ENCODE measurements at regions not wholly inside any gene's neighbourhood (a gene's known extent, or its start where the extent isn't known, plus 50 kb on each side); places are given as distances from the start of the nearest gene placed in this dataset.

GRCh38 chr15:39407116-39407515 lies 173.8 kb upstream of the THBS1 start:
- TF ChIP-seq GATA3 (IDR thresholded peaks at IDR 0.05; ENCODE audit: low read depth, low read length) (no peak), GATA2 (IDR thresholded peaks at IDR 0.05; ENCODE audit: low read depth, low read length) (no peak)

DNA sequence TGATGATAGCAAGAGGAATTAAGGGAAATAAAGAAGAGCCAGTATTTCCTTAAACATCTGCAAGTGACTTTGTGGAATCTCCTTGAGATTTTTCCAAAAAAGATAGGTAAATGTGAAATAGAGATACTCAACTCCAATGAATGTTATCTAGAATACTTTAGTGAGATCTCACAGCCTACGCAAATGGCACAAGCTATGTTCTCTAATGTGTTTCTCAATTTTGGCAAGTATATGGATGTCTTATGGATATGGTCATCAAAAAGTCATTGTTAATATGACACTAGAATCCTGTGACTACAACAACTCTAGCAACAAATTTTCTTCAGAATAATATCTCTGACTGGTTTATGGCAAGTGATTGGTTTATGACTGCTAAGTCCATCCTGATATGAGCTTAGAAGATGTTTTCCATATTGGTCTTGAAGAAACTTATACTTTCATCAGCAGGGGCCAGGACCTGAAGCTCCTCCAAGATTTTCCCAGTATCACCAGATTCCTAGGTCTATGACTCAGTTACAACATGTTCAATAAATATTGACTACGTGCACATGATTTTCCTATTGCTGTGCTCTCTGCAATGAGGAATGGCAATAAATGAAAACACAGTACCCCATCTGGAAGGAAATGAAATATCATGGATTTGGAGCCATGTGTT lies 170.9 kb upstream of the THBS1 start:
- no peak for TF ChIP-seq GATA3 (IDR thresholded peaks at IDR 0.05; ENCODE audit: low read depth, low read length)
- no peak for TF ChIP-seq GATA2 (IDR thresholded peaks at IDR 0.05; ENCODE audit: low read depth, low read length)

DNA sequence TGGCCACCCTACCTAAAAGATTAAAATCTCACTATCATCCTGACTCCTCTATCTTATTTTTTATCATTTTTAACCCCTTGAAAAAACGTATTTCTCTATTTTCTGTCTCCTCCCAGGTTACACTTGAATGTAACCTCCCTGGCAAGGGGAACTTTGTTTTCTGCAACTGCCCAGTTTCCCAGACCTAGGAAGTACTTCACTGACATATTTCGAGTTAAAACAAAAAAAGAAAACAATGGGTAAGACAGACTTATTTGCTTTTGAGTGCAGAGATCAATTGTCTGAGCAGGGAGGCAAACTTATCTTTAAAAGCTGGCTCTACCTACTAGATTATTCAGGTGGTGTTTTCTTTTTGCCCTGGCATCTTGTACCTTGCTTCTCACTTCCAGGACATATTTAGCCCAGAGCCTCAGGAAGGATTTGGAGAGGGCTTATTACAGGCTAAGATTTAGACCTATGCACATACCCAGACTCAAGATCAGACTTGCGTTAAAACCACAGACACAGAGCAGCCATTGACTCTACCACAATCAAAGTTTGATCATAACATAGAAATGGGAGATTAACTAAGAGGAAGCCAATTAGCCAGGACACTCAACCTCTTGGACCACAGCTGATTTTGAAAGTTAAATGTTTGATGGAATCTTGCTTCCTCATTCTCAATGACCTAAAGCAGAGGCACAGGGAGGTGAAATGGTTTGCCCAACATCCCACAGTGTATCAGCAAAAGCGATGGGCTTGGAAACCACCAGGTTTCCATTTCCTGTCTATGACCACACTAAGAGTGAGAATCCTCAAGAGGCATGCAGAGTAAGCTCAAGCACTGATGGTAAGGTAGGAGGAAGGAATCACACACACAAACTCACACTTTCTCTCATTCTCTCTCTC lies 169.5 kb upstream of the THBS1 start:
- no peak for TF ChIP-seq GATA3 (IDR thresholded peaks at IDR 0.05; ENCODE audit: low read depth, low read length)
- no peak for TF ChIP-seq GATA2 (IDR thresholded peaks at IDR 0.05; ENCODE audit: low read depth, low read length)

GRCh38 chr15:39413558-39413957 lies 167.3 kb upstream of the THBS1 start:
- no peak for TF ChIP-seq GATA2 (IDR thresholded peaks at IDR 0.05; ENCODE audit: low read depth, low read length)
- no peak for TF ChIP-seq GATA3 (IDR thresholded peaks at IDR 0.05; ENCODE audit: low read depth, low read length)

DNA sequence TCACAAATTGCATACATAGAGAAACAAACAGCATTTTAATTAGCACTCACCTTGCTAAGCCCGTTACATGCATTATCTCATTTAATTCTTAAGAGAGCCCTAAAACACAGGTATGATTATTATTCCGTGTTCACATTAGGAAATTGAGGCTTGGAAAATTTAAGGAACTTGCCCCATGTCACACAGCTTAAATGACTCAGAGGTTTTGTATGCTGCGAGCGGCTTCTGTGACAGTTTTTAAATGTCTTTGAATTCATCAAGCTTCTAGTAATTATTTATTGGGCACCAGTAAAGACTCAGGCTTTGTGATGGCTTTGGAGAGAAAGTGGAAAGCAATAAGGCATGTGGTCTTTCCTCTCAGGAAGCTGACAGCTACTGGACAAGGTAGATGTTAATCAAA lies 166.7 kb upstream of the THBS1 start:
- TF ChIP-seq GATA3 (IDR thresholded peaks at IDR 0.05; ENCODE audit: low read depth, low read length) = no peak
- TF ChIP-seq GATA2 (IDR thresholded peaks at IDR 0.05; ENCODE audit: low read depth, low read length) = no peak

GRCh38 chr15:39415634-39416033 lies 165.2 kb upstream of the THBS1 start:
- TF ChIP-seq GATA2 (IDR thresholded peaks at IDR 0.05; ENCODE audit: low read depth, low read length) (no peak), GATA3 (IDR thresholded peaks at IDR 0.05; ENCODE audit: low read depth, low read length) (no peak)

DNA sequence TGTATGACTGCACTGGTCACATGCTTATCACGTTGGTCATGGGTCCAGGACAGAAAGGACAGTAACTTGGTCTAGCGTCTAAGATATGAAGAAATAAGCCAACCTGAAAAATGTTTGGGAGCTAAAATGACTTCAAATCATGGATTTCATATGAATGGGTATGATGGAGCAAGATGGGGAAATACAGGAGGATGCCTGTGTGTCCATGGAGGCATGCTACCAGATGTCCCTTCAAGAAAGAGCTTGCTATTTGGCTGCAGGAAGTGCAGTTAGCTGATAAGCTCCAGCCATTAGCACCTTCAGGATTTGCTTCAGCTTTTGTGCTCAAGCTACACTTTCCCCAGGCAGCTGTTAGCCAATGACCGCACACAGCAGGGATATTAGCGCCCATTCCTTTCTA lies 164.6 kb upstream of the THBS1 start:
- TF ChIP-seq GATA3 (IDR thresholded peaks at IDR 0.05; ENCODE audit: low read depth, low read length) = no peak
- TF ChIP-seq GATA2 (IDR thresholded peaks at IDR 0.05; ENCODE audit: low read depth, low read length) = no peak

DNA sequence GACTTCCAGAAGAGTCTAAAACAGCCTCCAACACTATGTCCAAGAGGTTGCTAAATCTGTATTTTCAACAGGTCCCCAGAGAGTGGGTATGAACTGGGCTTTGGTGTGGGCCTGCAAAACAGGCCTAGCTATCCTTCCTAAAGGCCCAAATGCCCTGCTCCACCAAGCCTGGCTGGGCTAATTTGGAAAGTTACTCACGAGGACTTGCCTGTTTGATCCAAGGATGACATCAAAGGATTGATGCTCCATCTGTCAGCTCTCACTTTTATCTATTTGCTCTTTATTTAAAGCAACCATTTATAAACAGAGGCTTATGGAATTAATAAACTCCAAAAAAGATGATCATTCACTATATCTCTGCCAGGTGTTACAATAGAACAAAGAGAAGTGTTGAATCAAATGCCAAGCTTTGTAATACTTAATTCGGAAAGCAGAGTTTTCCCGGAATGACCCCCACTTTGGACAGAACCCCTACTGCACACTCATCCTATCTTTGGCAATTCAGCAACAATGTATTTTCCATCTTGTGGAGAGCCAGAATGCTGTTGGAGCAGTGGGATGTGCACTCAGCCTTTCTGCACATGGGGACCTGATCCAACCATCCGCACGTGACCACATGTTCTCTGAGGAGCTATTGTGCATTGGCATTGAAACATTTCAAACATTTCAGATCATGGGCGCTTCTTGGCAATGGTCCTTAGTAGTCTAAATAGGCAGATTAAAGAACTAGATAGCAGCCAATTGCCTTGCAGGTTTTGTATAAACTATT lies 163.3 kb upstream of the THBS1 start:
- no peak for TF ChIP-seq GATA2 (IDR thresholded peaks at IDR 0.05; ENCODE audit: low read depth, low read length)
- no peak for TF ChIP-seq GATA3 (IDR thresholded peaks at IDR 0.05; ENCODE audit: low read depth, low read length)

DNA sequence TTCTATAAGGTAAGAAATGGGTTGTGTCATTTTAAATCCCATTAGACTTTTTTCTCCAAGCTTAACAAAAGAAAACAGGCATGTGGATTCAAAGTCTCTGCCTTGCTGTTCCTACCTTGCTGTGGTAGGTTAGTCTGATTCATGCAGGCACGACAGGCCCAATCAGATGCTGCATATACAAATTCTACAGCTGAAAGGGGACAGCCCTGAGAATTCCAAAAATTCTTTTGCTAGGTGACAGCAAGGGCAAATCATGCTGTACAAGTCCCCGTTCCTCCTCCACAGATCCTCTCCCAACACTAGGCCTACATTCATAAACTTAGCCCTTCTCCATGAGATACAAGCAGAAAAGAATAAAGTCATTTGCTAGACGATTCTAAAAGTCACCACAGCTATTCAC lies 161.2 kb upstream of the THBS1 start:
- TF ChIP-seq GATA2 (IDR thresholded peaks at IDR 0.05; ENCODE audit: low read depth, low read length) (no peak), GATA3 (IDR thresholded peaks at IDR 0.05; ENCODE audit: low read depth, low read length) (no peak)

- no peak for TF ChIP-seq GATA3 (IDR thresholded peaks at IDR 0.05; ENCODE audit: low read depth, low read length)
- TF ChIP-seq GATA2 (IDR thresholded peaks at IDR 0.05; ENCODE audit: low read depth, low read length) = no peak
Measured at GRCh38 chr15:39426552-39427532, 154.0 kb upstream of the THBS1 start.

GRCh38 chr15:39427705-39428104 lies 153.2 kb upstream of the THBS1 start:
- TF ChIP-seq GATA2 (IDR thresholded peaks at IDR 0.05; ENCODE audit: low read depth, low read length) = peak; percentile 50; the same call in 1 of the 2 replicates
- TF ChIP-seq GATA3 (IDR thresholded peaks at IDR 0.05; ENCODE audit: low read depth, low read length) = no peak

DNA sequence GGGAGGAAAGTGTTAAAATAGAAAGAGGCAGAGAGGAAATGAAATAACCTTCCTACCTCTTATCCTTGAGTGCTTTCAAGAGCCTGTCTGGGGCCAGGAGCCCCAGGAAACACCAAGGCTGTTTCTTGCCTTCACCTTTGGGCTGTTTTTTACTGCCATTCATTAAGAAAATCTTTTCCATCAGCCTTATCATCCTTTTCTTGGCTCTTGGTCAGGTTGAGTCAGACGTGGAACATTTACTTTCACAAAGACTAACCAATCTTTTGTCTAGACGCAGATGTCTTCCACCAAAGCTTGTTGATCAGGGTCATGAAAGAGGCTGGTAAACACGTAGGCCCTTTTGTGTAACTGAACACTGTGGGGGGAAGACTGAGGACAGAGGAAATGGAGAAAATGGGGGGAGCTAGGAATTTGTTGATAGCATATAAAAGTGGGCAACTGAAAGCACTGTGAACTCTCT lies 151.0 kb upstream of the THBS1 start:
- TF ChIP-seq GATA2 (IDR thresholded peaks at IDR 0.05; ENCODE audit: low read depth, low read length) (no peak), GATA3 (IDR thresholded peaks at IDR 0.05; ENCODE audit: low read depth, low read length) (no peak)

DNA sequence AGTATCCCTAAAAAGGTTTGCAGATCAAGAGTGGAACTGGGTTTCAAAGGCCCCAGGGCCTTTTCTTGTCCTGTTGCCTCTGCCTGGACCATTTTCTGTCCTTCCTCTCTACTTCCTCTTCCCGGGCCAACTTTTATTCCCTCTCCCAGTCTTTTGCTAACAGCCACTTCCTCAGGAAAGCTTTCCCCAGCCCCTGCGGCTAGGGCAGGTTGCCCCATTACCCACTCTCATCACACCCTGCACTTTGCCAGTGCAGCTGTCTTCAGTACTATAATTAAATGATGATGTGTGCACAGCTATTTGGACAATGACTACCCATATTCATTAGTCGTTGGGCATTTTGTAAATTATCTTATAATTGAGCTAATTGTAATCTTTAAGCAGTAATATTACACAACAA lies 150.5 kb upstream of the THBS1 start:
- TF ChIP-seq GATA2 (IDR thresholded peaks at IDR 0.05; ENCODE audit: low read depth, low read length) (no peak), GATA3 (IDR thresholded peaks at IDR 0.05; ENCODE audit: low read depth, low read length) (no peak)

Measured in SH-SY5Y (cell line).